ENCODE measurements at regions not wholly inside any gene's neighbourhood (a gene's known extent, or its start where the extent isn't known, plus 50 kb on each side); places are given as distances from the start of the nearest gene placed in this dataset.
A peak's percentile ranks its signal among the peaks of the same experiment; 100 is the strongest.
"Not testable (repeated sequence)": the region's sequence is repeated elsewhere in the genome, so short reads cannot be mapped to it uniquely, and the experiment has no call there.

- H3K27me3 ChIP-seq (ENCODE audit: control insufficient read depth in 3 of 3, insufficient read depth in 3 of 3, low read length in 3 of 3), result no peaks in the 10 kb centered on the region
- H3K9me3 ChIP-seq (ENCODE audit: control insufficient read depth in 3 of 3, low read length in 3 of 3), result no peaks in the 10 kb centered on the region
- H3K36me3 ChIP-seq (ENCODE audit: control insufficient read depth in 3 of 3, insufficient read depth in 3 of 3, low read length in 3 of 3), result no peaks in the 10 kb centered on the region
- H3K27ac ChIP-seq (ENCODE audit: low read depth, low read length), result peak overlapping the region; percentile 10
- no peak overlapping the region for H3K4me3 ChIP-seq (ENCODE audit: low read length in 3 of 3)
- H3K9ac ChIP-seq (ENCODE audit: low read depth in 1 of 3, low read length in 3 of 3), result no peak overlapping the region
- H3K4me1 ChIP-seq (ENCODE audit: control insufficient read depth in 3 of 3, insufficient read depth in 3 of 3, low read length in 3 of 3), result no peaks in the 10 kb centered on the region
Observed at GRCh38 chr12:75944097-75944904, 87.3 kb downstream of the PHLDA1 start.

GRCh38 chr12:75943730-75944096 is 87.9 kb downstream of the PHLDA1 start:
- H3K27ac ChIP-seq (ENCODE audit: low read depth, low read length), result peak overlapping the region; percentile 10
- H3K9ac ChIP-seq (ENCODE audit: low read depth in 1 of 3, low read length in 3 of 3), result no peak overlapping the region

GRCh38 chr12:75941661-75942060 is 89.9 kb downstream of the PHLDA1 start:
- not testable (repeated sequence) for H3K27ac ChIP-seq (ENCODE audit: low read depth, low read length); H3K27me3 ChIP-seq (ENCODE audit: control insufficient read depth in 3 of 3, insufficient read depth in 3 of 3, low read length in 3 of 3); H3K9ac ChIP-seq (ENCODE audit: low read depth in 1 of 3, low read length in 3 of 3); H3K9me3 ChIP-seq (ENCODE audit: control insufficient read depth in 3 of 3, low read length in 3 of 3); H3K4me1 ChIP-seq (ENCODE audit: control insufficient read depth in 3 of 3, insufficient read depth in 3 of 3, low read length in 3 of 3); H3K36me3 ChIP-seq (ENCODE audit: control insufficient read depth in 3 of 3, insufficient read depth in 3 of 3, low read length in 3 of 3); H3K4me3 ChIP-seq (ENCODE audit: low read length in 3 of 3)

More at GRCh38 chr12:75943730-75944096, 87.9 kb downstream of the PHLDA1 start:
- H3K4me1 ChIP-seq (ENCODE audit: control insufficient read depth in 3 of 3, insufficient read depth in 3 of 3, low read length in 3 of 3), result no peaks in the 10 kb centered on the region
- no peaks in the 10 kb centered on the region for H3K36me3 ChIP-seq (ENCODE audit: control insufficient read depth in 3 of 3, insufficient read depth in 3 of 3, low read length in 3 of 3)
- H3K9me3 ChIP-seq (ENCODE audit: control insufficient read depth in 3 of 3, low read length in 3 of 3), result no peaks in the 10 kb centered on the region
- no peak overlapping the region for H3K4me3 ChIP-seq (ENCODE audit: low read length in 3 of 3)
- H3K27me3 ChIP-seq (ENCODE audit: control insufficient read depth in 3 of 3, insufficient read depth in 3 of 3, low read length in 3 of 3), result no peaks in the 10 kb centered on the region

- H3K9ac ChIP-seq (ENCODE audit: low read depth in 1 of 3, low read length in 3 of 3), result no peak overlapping the region
- H3K4me3 ChIP-seq (ENCODE audit: low read length in 3 of 3), result no peak overlapping the region
- H3K9me3 ChIP-seq (ENCODE audit: control insufficient read depth in 3 of 3, low read length in 3 of 3), result no peaks in the 10 kb centered on the region
- no peaks in the 10 kb centered on the region for H3K27me3 ChIP-seq (ENCODE audit: control insufficient read depth in 3 of 3, insufficient read depth in 3 of 3, low read length in 3 of 3)
- no peak overlapping the region for H3K27ac ChIP-seq (ENCODE audit: low read depth, low read length)
- peaks cover 2 to 6% (median 3%) of the 10 kb centered on the region in 3 donors for H3K4me1 ChIP-seq (ENCODE audit: control insufficient read depth in 3 of 3, insufficient read depth in 3 of 3, low read length in 3 of 3)
- no peaks in the 10 kb centered on the region for H3K36me3 ChIP-seq (ENCODE audit: control insufficient read depth in 3 of 3, insufficient read depth in 3 of 3, low read length in 3 of 3)
Observed at GRCh38 chr12:75939016-75939642, 92.4 kb downstream of the PHLDA1 start.

GRCh38 chr12:75938189-75938588 is 93.4 kb downstream of the PHLDA1 start:
- Histone ChIP-seq H3K27me3 (ENCODE audit: control insufficient read depth in 3 of 3, insufficient read depth in 3 of 3, low read length in 3 of 3) (no peaks in the 10 kb centered on the region), H3K4me3 (ENCODE audit: low read length in 3 of 3) (no peak overlapping the region), H3K4me1 (ENCODE audit: control insufficient read depth in 3 of 3, insufficient read depth in 3 of 3, low read length in 3 of 3) (peaks cover 3 to 10% (median 5%) of the 10 kb centered on the region in 3 donors), H3K9ac (ENCODE audit: low read depth in 1 of 3, low read length in 3 of 3) (no peak overlapping the region), H3K27ac (ENCODE audit: low read depth, low read length) (no peak overlapping the region), H3K36me3 (ENCODE audit: control insufficient read depth in 3 of 3, insufficient read depth in 3 of 3, low read length in 3 of 3) (no peaks in the 10 kb centered on the region), H3K9me3 (ENCODE audit: control insufficient read depth in 3 of 3, low read length in 3 of 3) (no peaks in the 10 kb centered on the region)

GRCh38 chr12:75937486-75937885 is 94.1 kb downstream of the PHLDA1 start:
- H3K4me3 ChIP-seq (ENCODE audit: low read length in 3 of 3), result no peak overlapping the region
- H3K27me3 ChIP-seq (ENCODE audit: control insufficient read depth in 3 of 3, insufficient read depth in 3 of 3, low read length in 3 of 3), result no peaks in the 10 kb centered on the region
- H3K27ac ChIP-seq (ENCODE audit: low read depth, low read length), result no peak overlapping the region
- no peaks in the 10 kb centered on the region for H3K36me3 ChIP-seq (ENCODE audit: control insufficient read depth in 3 of 3, insufficient read depth in 3 of 3, low read length in 3 of 3)
- H3K9ac ChIP-seq (ENCODE audit: low read depth in 1 of 3, low read length in 3 of 3), result no peak overlapping the region
- peaks cover 6 to 10% (median 8%) of the 10 kb centered on the region in 3 donors for H3K4me1 ChIP-seq (ENCODE audit: control insufficient read depth in 3 of 3, insufficient read depth in 3 of 3, low read length in 3 of 3)
- no peaks in the 10 kb centered on the region for H3K9me3 ChIP-seq (ENCODE audit: control insufficient read depth in 3 of 3, low read length in 3 of 3)

- Histone ChIP-seq H3K4me3 (ENCODE audit: low read length in 3 of 3) (no peak overlapping the region), H3K4me1 (ENCODE audit: control insufficient read depth in 3 of 3, insufficient read depth in 3 of 3, low read length in 3 of 3) (peaks cover 6 to 10% (median 8%) of the 10 kb centered on the region in 3 donors), H3K27ac (ENCODE audit: low read depth, low read length) (no peak overlapping the region), H3K36me3 (ENCODE audit: control insufficient read depth in 3 of 3, insufficient read depth in 3 of 3, low read length in 3 of 3) (no peaks in the 10 kb centered on the region), H3K9me3 (ENCODE audit: control insufficient read depth in 3 of 3, low read length in 3 of 3) (no peaks in the 10 kb centered on the region), H3K27me3 (ENCODE audit: control insufficient read depth in 3 of 3, insufficient read depth in 3 of 3, low read length in 3 of 3) (no peaks in the 10 kb centered on the region), H3K9ac (ENCODE audit: low read depth in 1 of 3, low read length in 3 of 3) (no peak overlapping the region)
Observed at GRCh38 chr12:75936515-75937440, 94.8 kb downstream of the PHLDA1 start.

- Histone ChIP-seq H3K36me3 (ENCODE audit: control insufficient read depth in 3 of 3, insufficient read depth in 3 of 3, low read length in 3 of 3) (no peaks in the 10 kb centered on the region), H3K27me3 (ENCODE audit: control insufficient read depth in 3 of 3, insufficient read depth in 3 of 3, low read length in 3 of 3) (no peaks in the 10 kb centered on the region), H3K27ac (ENCODE audit: low read depth, low read length) (no peak overlapping the region), H3K9ac (ENCODE audit: low read depth in 1 of 3, low read length in 3 of 3) (no peak overlapping the region), H3K4me1 (ENCODE audit: control insufficient read depth in 3 of 3, insufficient read depth in 3 of 3, low read length in 3 of 3) (peaks cover 6 to 10% (median 8%) of the 10 kb centered on the region in 3 donors), H3K4me3 (ENCODE audit: low read length in 3 of 3) (no peak overlapping the region), H3K9me3 (ENCODE audit: control insufficient read depth in 3 of 3, low read length in 3 of 3) (no peaks in the 10 kb centered on the region)
Observed at GRCh38 chr12:75935539-75936242, 95.9 kb downstream of the PHLDA1 start.

GRCh38 chr12:75933101-75933500 is 98.5 kb downstream of the PHLDA1 start:
- H3K36me3 ChIP-seq (ENCODE audit: control insufficient read depth in 3 of 3, insufficient read depth in 3 of 3, low read length in 3 of 3), result no peaks in the 10 kb centered on the region
- no peak overlapping the region for H3K4me3 ChIP-seq (ENCODE audit: low read length in 3 of 3)
- peaks cover 6 to 10% (median 8%) of the 10 kb centered on the region in 3 donors for H3K4me1 ChIP-seq (ENCODE audit: control insufficient read depth in 3 of 3, insufficient read depth in 3 of 3, low read length in 3 of 3)
- no peaks in the 10 kb centered on the region for H3K27me3 ChIP-seq (ENCODE audit: control insufficient read depth in 3 of 3, insufficient read depth in 3 of 3, low read length in 3 of 3)
- no peak overlapping the region for H3K9ac ChIP-seq (ENCODE audit: low read depth in 1 of 3, low read length in 3 of 3)
- no peaks in the 10 kb centered on the region for H3K9me3 ChIP-seq (ENCODE audit: control insufficient read depth in 3 of 3, low read length in 3 of 3)
- no peak overlapping the region for H3K27ac ChIP-seq (ENCODE audit: low read depth, low read length)
